ENCODE measurements at regions not wholly inside any gene's neighbourhood (a gene's known extent, or its start where the extent isn't known, plus 50 kb on each side); places are given as distances from the start of the nearest gene placed in this dataset.
A peak's percentile ranks its signal among the peaks of the same experiment; 100 is the strongest.
"Not testable (repeated sequence)": the region's sequence is repeated elsewhere in the genome, so short reads cannot be mapped to it uniquely, and the experiment has no call there.

- DNase-seq, result no peak
These were observed 161.5 kb upstream of the CDKN2B start for GRCh38 chr9:22170556-22170955.

GRCh38 chr9:22170990-22171670, 162.0 kb upstream of the CDKN2B start:
- no peak for DNase-seq

- no peak for DNase-seq
These were observed 162.6 kb upstream of the CDKN2B start for GRCh38 chr9:22171691-22172090.

- DNase-seq, result no peak
These were observed 164.8 kb upstream of the CDKN2B start for GRCh38 chr9:22173908-22174307.

- no peak for DNase-seq
These were observed 167.0 kb upstream of the CDKN2B start for GRCh38 chr9:22175972-22176545.

- not testable (repeated sequence) for DNase-seq
These were observed 171.9 kb upstream of the CDKN2B start for GRCh38 chr9:22181021-22181420.

- DNase-seq, result no peak
These were observed 180.4 kb upstream of the CDKN2B start for GRCh38 chr9:22189471-22189870.

- DNase-seq, result not testable (repeated sequence)
These were observed 187.9 kb upstream of the CDKN2B start for GRCh38 chr9:22197000-22197399.

GRCh38 chr9:22198681-22199080, 189.6 kb upstream of the CDKN2B start:
- DNase-seq, result no peak

- DNase-seq, result no peak
These were observed 192.2 kb upstream of the CDKN2B start for GRCh38 chr9:22201256-22201655.

GRCh38 chr9:22203371-22204138, 194.4 kb upstream of the CDKN2B start:
- DNase-seq, result no peak

- no peak for DNase-seq
These were observed 195.1 kb upstream of the CDKN2B start for GRCh38 chr9:22204240-22204639.

- no peak for DNase-seq
These were observed 197.7 kb upstream of the CDKN2B start for GRCh38 chr9:22206833-22207232.

- no peak for DNase-seq
These were observed 199.9 kb upstream of the CDKN2B start for GRCh38 chr9:22208846-22209585.

GRCh38 chr9:22210262-22210661, 201.2 kb upstream of the CDKN2B start:
- DNase-seq, result no peak

GRCh38 chr9:22210936-22211335, 201.8 kb upstream of the CDKN2B start:
- no peak for DNase-seq

- DNase-seq, result peak; percentile 22
These were observed 202.7 kb upstream of the CDKN2B start for GRCh38 chr9:22211588-22212360.

- no peak for DNase-seq
These were observed 204.9 kb upstream of the CDKN2B start for GRCh38 chr9:22214021-22214420.

- no peak for DNase-seq
These were observed 205.5 kb upstream of the CDKN2B start for GRCh38 chr9:22214497-22215031.

- no peak for DNase-seq
These were observed 206.4 kb upstream of the CDKN2B start for GRCh38 chr9:22215521-22215920.

GRCh38 chr9:22216730-22217172, 207.6 kb upstream of the CDKN2B start:
- no peak for DNase-seq

- DNase-seq, result no peak
These were observed 208.1 kb upstream of the CDKN2B start for GRCh38 chr9:22217254-22217653.
